GM12892 (cell line): ENCODE measurements at regions not wholly inside any gene's neighbourhood (a gene's known extent, or its start where the extent isn't known, plus 50 kb on each side); places are given as distances from the start of the nearest gene placed in this dataset.

ENCODE experiments used
- DNase-seq: peaks from one replicate; pipeline ENCODE4 v3.0.0; 2011; ENCODE audit not compliant: insufficient read length
- FAIRE-seq: peaks from 2 replicates; lab custom pipeline; 2011; peaks lifted over from hg19 to GRCh38; lab: Jason Lieb, UNC
- POLR2A ChIP-seq: IDR thresholded peaks from 2 replicates; pipeline ENCODE4 v1.6.1; 2011; ENCODE audit warnings: low read depth, low read length, control low read depth
- POLR2AphosphoS5 ChIP-seq: IDR thresholded peaks from 2 replicates; pipeline ENCODE4 v1.6.1; 2011; ENCODE audit warnings: low read depth, low read length, control low read depth
- TAF1 ChIP-seq: IDR thresholded peaks from 2 replicates; pipeline ENCODE4 v1.6.1; 2011; ENCODE audit warnings: low read depth, mild to moderate bottlenecking, control low read depth, low read length, borderline replicate concordance

DNA sequence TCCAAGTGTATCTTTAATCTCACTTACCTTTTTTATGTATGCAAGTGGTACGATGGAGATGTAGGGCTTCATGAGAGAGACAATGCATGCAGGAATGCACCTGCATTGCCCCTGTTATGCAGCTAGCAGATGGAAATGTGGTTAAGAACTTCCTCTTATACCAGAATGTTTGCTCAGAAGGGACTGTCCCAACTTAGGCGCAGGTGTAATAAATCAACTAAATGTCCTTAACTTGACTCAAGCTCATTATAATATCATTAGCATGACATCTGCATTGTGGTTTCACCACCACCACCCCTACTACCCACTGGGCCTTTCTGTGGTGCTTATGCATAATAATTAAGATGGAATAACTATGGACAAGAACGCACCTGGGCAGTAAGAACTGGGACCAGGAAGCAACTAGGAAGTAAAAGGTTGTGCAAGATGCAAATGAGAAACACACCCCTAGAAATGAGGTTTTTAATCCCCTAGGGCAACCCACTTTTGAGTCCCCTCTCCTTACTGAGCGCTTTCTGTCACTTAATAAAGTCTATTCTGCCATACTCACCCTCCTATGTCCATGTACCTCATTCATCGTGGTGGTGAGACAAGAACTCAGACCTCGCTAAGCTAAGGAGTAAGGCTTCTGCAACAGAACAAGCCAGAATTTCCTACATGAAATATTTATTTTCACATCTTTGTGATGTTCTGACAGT is 1103.3 kb upstream of the B3GALT2 start:
- TF ChIP-seq POLR2AphosphoS5 = no peak
- FAIRE-seq = peak; percentile 90
- peak; percentile 10 for DNase-seq

- FAIRE-seq (no peak), DNase-seq (no peak)
Measured at GRCh38 chr1:194288238-194288637, 1101.8 kb upstream of the B3GALT2 start.

DNA sequence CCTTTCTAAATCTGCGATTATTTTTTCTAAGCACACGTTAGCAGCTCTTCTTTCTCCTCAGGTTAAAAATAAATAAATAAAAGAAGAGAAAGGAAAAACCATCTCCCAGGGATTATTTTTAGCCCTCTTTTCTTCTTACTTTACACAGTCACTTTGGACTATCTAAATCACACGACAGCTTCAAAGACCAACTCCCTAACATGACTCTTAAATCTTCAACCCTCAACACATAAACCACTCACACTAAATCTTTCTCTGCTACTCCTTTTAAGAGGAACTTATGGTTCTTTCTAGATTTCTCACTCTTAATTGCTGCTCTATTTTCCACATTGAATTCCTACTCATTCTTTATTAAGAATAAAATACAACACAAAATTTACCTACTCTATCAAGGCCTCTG is 1095.0 kb upstream of the B3GALT2 start:
- DNase-seq = no peak
- TF ChIP-seq TAF1 (no peak), POLR2A (no peak), POLR2AphosphoS5 (no peak)
- FAIRE-seq = no peak

More at GRCh38 chr1:194288238-194288637, 1101.8 kb upstream of the B3GALT2 start:
- TF ChIP-seq POLR2AphosphoS5 (no peak), POLR2A (no peak), TAF1 (no peak)

DNA sequence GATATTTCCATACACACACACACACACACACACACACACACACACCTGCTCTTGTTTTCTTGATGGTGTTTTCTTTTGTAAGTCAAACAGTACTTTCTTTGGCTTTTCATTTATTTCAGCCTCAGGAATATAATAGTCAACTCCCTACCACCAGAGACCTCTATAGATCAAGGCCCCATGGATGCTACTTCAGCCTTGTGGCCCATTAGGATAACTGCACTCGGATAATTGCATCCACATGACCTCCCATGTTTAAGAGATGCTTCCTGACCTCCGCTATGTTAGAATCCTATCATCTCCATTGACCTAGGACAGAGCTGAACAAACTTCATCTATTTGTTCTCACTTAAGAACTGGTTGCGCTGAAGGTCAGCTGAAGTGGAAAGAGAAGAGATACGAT is 1094.0 kb upstream of the B3GALT2 start:
- no peak for DNase-seq
- no peak for FAIRE-seq
- TF ChIP-seq TAF1 (no peak), POLR2AphosphoS5 (no peak), POLR2A (no peak)

GRCh38 chr1:194279975-194280374 is 1093.6 kb upstream of the B3GALT2 start:
- TF ChIP-seq POLR2A (no peak), TAF1 (no peak), POLR2AphosphoS5 (no peak)
- peak; percentile 21 for FAIRE-seq
- no peak for DNase-seq

DNA sequence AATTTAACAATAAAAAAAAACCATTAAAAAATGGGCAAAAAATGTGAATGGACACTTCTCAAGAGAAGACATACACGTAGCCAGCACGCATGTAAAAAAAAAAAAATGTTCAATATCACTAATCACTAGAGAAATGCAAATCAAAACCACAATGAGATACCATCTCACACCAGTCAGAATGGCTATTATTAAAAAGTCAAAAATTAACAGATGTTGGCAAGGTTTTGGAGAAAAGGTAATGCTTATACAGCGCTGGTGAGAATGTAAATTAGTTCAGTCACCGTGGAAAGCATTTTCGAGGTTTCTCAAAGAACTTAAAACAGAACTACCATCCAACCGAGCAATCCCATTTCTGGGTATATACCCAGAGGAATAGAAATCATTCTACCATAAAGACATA is 1091.5 kb upstream of the B3GALT2 start:
- FAIRE-seq = no peak
- no peak for DNase-seq
- TF ChIP-seq POLR2A = no peak

- no peak for DNase-seq
- TF ChIP-seq POLR2A (no peak), POLR2AphosphoS5 (no peak), TAF1 (no peak)
- no peak for FAIRE-seq
Measured at GRCh38 chr1:194273660-194274059, 1087.2 kb upstream of the B3GALT2 start.

GRCh38 chr1:194268839-194269238 is 1082.4 kb upstream of the B3GALT2 start:
- FAIRE-seq (no peak), DNase-seq (no peak)
- TF ChIP-seq TAF1 (no peak), POLR2A (no peak), POLR2AphosphoS5 (no peak)

- DNase-seq (no peak), FAIRE-seq (no peak)
- TF ChIP-seq TAF1 (no peak), POLR2A (no peak), POLR2AphosphoS5 (no peak)
Measured at GRCh38 chr1:194267021-194267420, 1080.6 kb upstream of the B3GALT2 start.

- DNase-seq (no peak), FAIRE-seq (no peak)
- TF ChIP-seq POLR2A = no peak
Measured at GRCh38 chr1:194256010-194256409, 1069.6 kb upstream of the B3GALT2 start.

- no peak for TF ChIP-seq TAF1
- no peak for TF ChIP-seq POLR2A
- TF ChIP-seq POLR2AphosphoS5 = no peak
- no peak for DNase-seq
- FAIRE-seq = no peak
Measured at GRCh38 chr1:194252199-194252598, 1065.8 kb upstream of the B3GALT2 start.

DNA sequence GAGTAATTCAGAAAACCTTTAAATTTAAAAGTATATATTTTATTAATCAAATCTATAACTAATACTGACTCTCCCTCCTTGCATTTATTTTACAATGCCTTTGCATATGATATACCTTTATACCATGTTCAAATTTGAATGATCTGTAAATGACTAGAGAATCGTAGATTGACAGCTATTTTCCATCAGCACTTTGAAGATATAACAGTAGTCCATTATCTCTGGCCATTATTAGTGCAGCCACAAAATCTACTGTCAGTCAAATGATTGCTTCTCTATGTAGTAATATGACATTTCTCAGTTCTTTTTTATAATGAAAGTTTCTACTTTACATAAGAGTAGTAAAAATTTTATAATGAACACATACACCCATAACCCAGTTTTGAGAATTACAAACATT is 1054.8 kb upstream of the B3GALT2 start:
- FAIRE-seq = no peak
- TF ChIP-seq TAF1 (no peak), POLR2AphosphoS5 (no peak), POLR2A (no peak)
- DNase-seq = no peak

DNA sequence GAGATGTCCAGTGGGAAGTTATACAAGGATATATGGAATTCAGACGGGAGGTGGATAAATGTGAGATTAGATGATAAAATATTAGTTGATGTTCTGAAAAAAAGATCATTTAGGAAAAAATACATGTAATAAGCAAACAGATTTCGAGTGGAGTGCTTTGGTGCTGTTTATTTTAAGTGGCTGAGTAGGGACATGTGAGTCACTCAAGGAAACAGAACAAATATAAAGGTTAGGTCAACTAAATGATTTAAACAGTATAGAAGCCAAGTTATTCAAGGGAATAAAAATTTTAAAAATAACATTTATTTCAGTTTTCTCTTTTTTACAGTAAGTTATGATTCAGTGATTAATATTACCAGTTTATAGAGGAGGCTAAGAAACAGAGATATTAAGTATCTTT is 1046.7 kb upstream of the B3GALT2 start:
- DNase-seq (no peak), FAIRE-seq (no peak)
- no peak for TF ChIP-seq POLR2A
- TF ChIP-seq TAF1 = no peak
- TF ChIP-seq POLR2AphosphoS5 = no peak
